ENCODE measurements at regions not wholly inside any gene's neighbourhood (a gene's known extent, or its start where the extent isn't known, plus 50 kb on each side); places are given as distances from the start of the nearest gene placed in this dataset.

DNA sequence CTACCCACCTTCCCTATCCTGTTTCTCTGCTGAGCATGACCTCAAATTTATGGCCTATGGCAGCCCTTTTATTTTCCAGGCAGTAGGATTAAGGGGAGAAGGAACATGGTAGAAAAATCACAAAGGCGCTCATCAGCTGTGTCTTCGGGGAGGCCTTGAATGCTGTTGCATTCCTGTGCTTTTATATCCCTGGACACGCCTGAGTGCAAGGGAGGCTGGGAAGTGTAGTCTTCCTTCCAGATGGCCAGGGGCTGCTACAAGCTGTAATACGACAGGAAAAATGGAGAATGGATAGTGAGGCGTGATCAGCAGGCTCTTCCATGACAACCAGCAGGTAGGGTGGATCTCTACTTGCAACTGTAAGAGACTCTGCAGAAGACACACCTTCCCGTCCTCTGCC lies 210.9 kb upstream of the GGTLC1 start:
- Histone ChIP-seq H4K20me1 (ENCODE audit: insufficient read depth, low read length) (no peaks in the 10 kb centered on the region), H3K9ac (ENCODE audit: low read length) (no peak overlapping the region), H3K27me3 (ENCODE audit: insufficient read depth, low read length) (peaks cover 3% of the 10 kb centered on the region), H3K36me3 (ENCODE audit: insufficient read depth, low read length) (no peaks in the 10 kb centered on the region), H3K4me1 (ENCODE audit: insufficient read depth, low read length) (no peaks in the 10 kb centered on the region), H2AFZ (ENCODE audit: low read depth, low read length) (no peak overlapping the region), H3K27ac (ENCODE audit: low read depth, low read length) (no peak overlapping the region), H3K4me3 (ENCODE audit: insufficient read depth, low read depth, low read length) (no peak overlapping the region), H3K9me3 (ENCODE audit: insufficient read depth, low read depth, low read length) (peaks cover 3% of the 10 kb centered on the region), H3K4me2 (ENCODE audit: low read length) (no peak overlapping the region), H3K79me2 (ENCODE audit: insufficient read depth, low read length) (no peaks in the 10 kb centered on the region)
- FAIRE-seq (no peak), DNase-seq (ENCODE audit: low read depth) (no peak)
- no peaks in the 10 kb centered on the region for H3K36me3 Mint-ChIP-seq (ENCODE audit: low read depth, unreplicated experiment)
- peaks cover 7% of the 10 kb centered on the region for H3K27me3 Mint-ChIP-seq (ENCODE audit: low read depth, unreplicated experiment)
- TF ChIP-seq, protein P1, sequence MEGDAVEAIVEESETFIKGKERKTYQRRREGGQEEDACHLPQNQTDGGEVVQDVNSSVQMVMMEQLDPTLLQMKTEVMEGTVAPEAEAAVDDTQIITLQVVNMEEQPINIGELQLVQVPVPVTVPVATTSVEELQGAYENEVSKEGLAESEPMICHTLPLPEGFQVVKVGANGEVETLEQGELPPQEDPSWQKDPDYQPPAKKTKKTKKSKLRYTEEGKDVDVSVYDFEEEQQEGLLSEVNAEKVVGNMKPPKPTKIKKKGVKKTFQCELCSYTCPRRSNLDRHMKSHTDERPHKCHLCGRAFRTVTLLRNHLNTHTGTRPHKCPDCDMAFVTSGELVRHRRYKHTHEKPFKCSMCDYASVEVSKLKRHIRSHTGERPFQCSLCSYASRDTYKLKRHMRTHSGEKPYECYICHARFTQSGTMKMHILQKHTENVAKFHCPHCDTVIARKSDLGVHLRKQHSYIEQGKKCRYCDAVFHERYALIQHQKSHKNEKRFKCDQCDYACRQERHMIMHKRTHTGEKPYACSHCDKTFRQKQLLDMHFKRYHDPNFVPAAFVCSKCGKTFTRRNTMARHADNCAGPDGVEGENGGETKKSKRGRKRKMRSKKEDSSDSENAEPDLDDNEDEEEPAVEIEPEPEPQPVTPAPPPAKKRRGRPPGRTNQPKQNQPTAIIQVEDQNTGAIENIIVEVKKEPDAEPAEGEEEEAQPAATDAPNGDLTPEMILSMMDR (IDR thresholded peaks at IDR 0.05; ENCODE audit: insufficient read depth, low read depth, low read length), result no peak
- no peak for TF ChIP-seq EZH2 (IDR thresholded peaks at IDR 0.05; ENCODE audit: insufficient read depth, low read length)
- H3K4me1 Mint-ChIP-seq (ENCODE audit: low read depth, unreplicated experiment), result peaks cover 7% of the 10 kb centered on the region
- H3K9me3 Mint-ChIP-seq (ENCODE audit: unreplicated experiment), result no peaks in the 10 kb centered on the region
- H3K4me3 Mint-ChIP-seq (ENCODE audit: unreplicated experiment), result no peak overlapping the region
- no peak overlapping the region for H3K27ac Mint-ChIP-seq (ENCODE audit: unreplicated experiment)

DNA sequence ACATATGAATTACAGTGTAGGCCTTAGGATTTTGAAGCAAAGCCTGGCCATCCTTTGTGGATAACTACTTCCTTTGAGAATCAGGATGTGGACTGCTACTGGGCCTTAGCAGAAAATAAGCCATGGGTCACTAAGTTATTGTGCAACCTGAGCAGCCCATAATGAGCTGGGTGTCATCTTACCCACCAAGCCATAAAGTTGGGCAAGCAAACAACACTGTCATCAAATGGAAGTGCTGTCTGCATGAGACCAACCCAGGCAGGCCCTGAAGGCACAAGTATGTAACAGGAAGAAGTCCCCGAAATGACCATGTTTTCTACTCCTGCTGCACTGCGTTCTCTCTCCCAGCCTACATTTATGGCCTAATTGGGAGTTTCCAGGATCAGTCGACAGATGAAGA lies 205.6 kb upstream of the GGTLC1 start:
- FAIRE-seq (no peak), DNase-seq (ENCODE audit: low read depth) (no peak)
- Histone ChIP-seq H3K27me3 (ENCODE audit: insufficient read depth, low read length) (no peaks in the 10 kb centered on the region), H3K4me1 (ENCODE audit: insufficient read depth, low read length) (no peaks in the 10 kb centered on the region), H4K20me1 (ENCODE audit: insufficient read depth, low read length) (no peaks in the 10 kb centered on the region), H3K36me3 (ENCODE audit: insufficient read depth, low read length) (no peaks in the 10 kb centered on the region), H3K9ac (ENCODE audit: low read length) (no peak overlapping the region), H2AFZ (ENCODE audit: low read depth, low read length) (no peak overlapping the region), H3K4me3 (ENCODE audit: insufficient read depth, low read depth, low read length) (no peak overlapping the region), H3K4me2 (ENCODE audit: low read length) (no peak overlapping the region), H3K27ac (ENCODE audit: low read depth, low read length) (no peak overlapping the region), H3K9me3 (ENCODE audit: insufficient read depth, low read depth, low read length) (peaks cover 3% of the 10 kb centered on the region), H3K79me2 (ENCODE audit: insufficient read depth, low read length) (no peaks in the 10 kb centered on the region)
- no peak overlapping the region for H3K27ac Mint-ChIP-seq (ENCODE audit: unreplicated experiment)
- H3K4me1 Mint-ChIP-seq (ENCODE audit: low read depth, unreplicated experiment), result no peaks in the 10 kb centered on the region
- H3K27me3 Mint-ChIP-seq (ENCODE audit: low read depth, unreplicated experiment), result no peaks in the 10 kb centered on the region
- no peaks in the 10 kb centered on the region for H3K9me3 Mint-ChIP-seq (ENCODE audit: unreplicated experiment)
- H3K36me3 Mint-ChIP-seq (ENCODE audit: low read depth, unreplicated experiment), result no peaks in the 10 kb centered on the region
- no peak overlapping the region for H3K4me3 Mint-ChIP-seq (ENCODE audit: unreplicated experiment)
- TF ChIP-seq, protein P1 (IDR thresholded peaks at IDR 0.05; ENCODE audit: insufficient read depth, low read depth, low read length), result no peak
- no peak for TF ChIP-seq EZH2 (IDR thresholded peaks at IDR 0.05; ENCODE audit: insufficient read depth, low read length)

DNA sequence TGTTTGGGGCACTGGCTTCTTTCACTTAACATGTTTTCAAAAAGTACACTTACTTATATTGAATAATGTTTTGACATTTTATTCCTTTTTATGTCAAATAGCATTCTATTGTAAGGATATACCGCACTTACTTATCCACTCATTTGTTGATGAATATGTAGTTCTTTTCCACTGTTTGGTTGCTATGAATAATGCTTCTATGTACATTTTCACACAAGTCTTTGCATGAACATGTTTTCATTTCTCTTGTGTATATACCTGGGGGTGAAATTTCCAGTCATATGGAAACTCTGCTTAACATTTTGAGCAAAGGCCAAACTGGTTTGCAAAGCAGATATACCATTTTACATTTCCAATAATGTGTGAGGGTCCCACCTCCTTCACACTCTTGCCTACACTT lies 202.3 kb upstream of the GGTLC1 start:
- no peaks in the 10 kb centered on the region for H3K79me2 ChIP-seq (ENCODE audit: insufficient read depth, low read length)
- no peaks in the 10 kb centered on the region for H4K20me1 ChIP-seq (ENCODE audit: insufficient read depth, low read length)
- Mint-ChIP-seq H3K9me3 (ENCODE audit: unreplicated experiment) (no peaks in the 10 kb centered on the region), H3K4me1 (ENCODE audit: low read depth, unreplicated experiment) (no peaks in the 10 kb centered on the region), H3K4me3 (ENCODE audit: unreplicated experiment) (no peak overlapping the region), H3K27ac (ENCODE audit: unreplicated experiment) (no peak overlapping the region), H3K36me3 (ENCODE audit: low read depth, unreplicated experiment) (no peaks in the 10 kb centered on the region), H3K27me3 (ENCODE audit: low read depth, unreplicated experiment) (no peaks in the 10 kb centered on the region)
- H3K36me3 ChIP-seq (ENCODE audit: insufficient read depth, low read length), result no peaks in the 10 kb centered on the region
- no peak for FAIRE-seq
- no peak overlapping the region for H3K27ac ChIP-seq (ENCODE audit: low read depth, low read length)
- DNase-seq (ENCODE audit: low read depth), result no peak
- no peaks in the 10 kb centered on the region for H3K27me3 ChIP-seq (ENCODE audit: insufficient read depth, low read length)
- no peak overlapping the region for H2AFZ ChIP-seq (ENCODE audit: low read depth, low read length)
- H3K9me3 ChIP-seq (ENCODE audit: insufficient read depth, low read depth, low read length), result no peaks in the 10 kb centered on the region
- no peak overlapping the region for H3K9ac ChIP-seq (ENCODE audit: low read length)
- no peaks in the 10 kb centered on the region for H3K4me1 ChIP-seq (ENCODE audit: insufficient read depth, low read length)
- H3K4me2 ChIP-seq (ENCODE audit: low read length), result no peak overlapping the region
- H3K4me3 ChIP-seq (ENCODE audit: insufficient read depth, low read depth, low read length), result no peak overlapping the region
- TF ChIP-seq EZH2 (IDR thresholded peaks at IDR 0.05; ENCODE audit: insufficient read depth, low read length), result no peak
- TF ChIP-seq, protein P1 (IDR thresholded peaks at IDR 0.05; ENCODE audit: insufficient read depth, low read depth, low read length), result no peak
